D341Med (cell line): ENCODE measurements at regions not wholly inside any gene's neighbourhood (a gene's known extent, or its start where the extent isn't known, plus 50 kb on each side); places are given as distances from the start of the nearest gene placed in this dataset.

Source experiments
- DNase-seq: peaks from one replicate; pipeline ENCODE4 v3.0.0; 2012; ENCODE audit warnings: low spot score

- DNase-seq, result no peak
These were observed 646.9 kb upstream of the ZP4 start for GRCh38 chr1:238537641-238538040.

DNA sequence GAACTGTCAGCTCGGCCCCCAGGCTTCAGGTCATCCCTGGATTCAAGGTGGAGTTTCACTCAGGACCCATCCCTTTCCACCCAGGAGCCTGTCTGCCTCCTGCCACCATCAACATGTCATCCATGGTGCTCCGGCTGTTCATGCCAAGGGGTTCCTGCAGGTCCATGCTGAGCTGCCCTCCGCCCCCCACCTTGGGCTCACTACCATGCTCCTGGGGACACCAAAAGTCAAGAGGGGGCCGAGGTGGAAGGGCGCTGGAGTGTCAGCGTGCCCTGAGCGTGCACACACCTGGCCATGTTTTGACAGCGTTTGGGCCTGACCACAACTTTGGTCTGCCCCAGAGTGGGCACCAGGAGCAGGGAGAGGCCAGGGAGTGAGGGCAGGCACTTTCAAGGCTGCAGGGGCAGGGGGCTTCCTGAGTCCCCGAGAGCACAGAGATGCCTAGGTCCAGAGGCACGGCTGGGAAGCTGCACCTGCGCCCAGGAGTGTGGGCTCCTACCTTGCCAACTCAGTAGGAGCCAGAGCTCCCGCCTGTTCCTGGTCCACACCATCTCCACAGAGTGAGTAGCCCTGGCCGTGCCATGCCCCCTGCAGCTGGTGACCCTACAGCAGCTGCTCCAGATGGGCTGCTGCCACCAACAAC, 639.6 kb upstream of the ZP4 start:
- no peak for DNase-seq

DNA sequence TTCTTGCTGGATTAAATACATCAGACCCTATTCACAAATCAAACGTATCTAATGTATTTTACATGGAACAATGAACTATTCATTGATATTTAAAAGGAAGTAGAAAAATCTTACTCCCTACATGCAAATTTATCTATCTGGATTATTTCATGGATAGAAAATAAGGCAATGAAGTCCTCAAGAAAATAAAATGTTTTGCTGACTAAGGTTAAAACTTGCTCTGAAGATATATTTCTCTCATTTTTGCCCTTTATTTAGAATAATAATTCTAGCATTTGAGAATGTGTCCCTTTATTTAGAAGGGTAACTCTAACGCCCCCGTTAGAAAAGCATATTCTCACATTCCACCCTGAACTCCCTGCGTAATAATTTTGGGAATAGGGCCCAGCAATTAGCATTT, 627.0 kb upstream of the ZP4 start:
- no peak for DNase-seq

DNA sequence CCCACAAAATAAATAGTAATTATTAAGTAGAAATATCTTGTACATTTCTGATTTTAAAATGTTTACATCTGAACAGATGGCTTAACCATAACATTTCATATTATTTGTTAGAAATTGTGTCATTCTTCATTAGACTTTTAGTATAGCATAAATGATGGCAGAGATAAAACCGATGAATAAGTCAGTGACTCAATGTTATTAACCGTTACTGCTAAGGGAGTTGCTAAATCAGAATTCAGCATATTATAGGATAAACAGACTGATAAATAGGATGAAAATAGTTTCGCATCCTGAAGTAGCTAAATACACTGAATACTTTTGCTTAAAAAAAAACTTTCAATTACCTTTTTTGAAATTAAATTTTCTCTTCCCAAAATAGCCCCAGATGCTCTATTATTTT, 610.6 kb upstream of the ZP4 start:
- DNase-seq, result no peak

- no peak for DNase-seq
These were observed 608.3 kb upstream of the ZP4 start for GRCh38 chr1:238499021-238499420.

GRCh38 chr1:238492271-238492670, 601.5 kb upstream of the ZP4 start:
- DNase-seq, result no peak

- DNase-seq, result no peak
These were observed 600.5 kb upstream of the ZP4 start for GRCh38 chr1:238491265-238491664.

- DNase-seq, result no peak
These were observed 598.3 kb upstream of the ZP4 start for GRCh38 chr1:238489006-238489405.

DNA sequence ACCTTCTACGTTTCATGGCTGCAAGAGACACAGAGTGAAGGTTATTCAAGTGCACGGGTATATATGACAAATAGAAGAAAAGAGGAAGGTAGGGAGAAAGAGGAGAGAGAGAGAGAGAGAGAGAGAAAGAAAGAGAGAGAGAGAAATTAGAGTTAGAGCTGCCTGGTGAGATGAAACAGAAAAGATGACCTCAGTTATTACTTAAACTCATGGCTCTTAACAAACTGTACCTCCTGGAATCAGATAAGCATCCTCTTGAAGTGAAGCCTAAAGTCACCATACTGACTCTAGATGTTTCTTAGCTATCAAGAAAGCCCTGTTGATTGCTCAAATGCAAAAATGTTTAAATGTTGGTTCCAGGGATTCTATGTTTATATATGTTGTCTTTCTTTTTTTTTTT, 597.7 kb upstream of the ZP4 start:
- DNase-seq, result no peak

DNA sequence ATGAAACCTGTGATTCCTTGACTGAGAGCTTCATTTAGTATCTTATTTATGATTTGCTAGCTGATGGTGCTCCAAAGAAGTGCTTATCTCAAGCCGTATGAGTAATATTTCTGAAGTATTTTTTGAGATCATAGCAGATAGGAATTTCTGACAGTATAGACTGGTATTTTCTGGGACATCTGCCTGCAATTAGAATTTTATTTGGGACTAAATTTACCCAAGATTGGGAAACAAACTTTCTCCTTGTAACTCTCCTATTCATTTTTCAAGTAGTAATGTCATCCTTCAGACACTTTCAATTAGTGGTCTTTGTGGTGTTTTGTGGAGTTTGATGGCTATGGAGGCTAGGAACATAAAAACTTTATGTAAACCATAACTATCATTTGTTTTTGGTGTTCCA, 597.2 kb upstream of the ZP4 start:
- no peak for DNase-seq

GRCh38 chr1:238485912-238486209, 595.1 kb upstream of the ZP4 start:
- DNase-seq, result no peak

DNA sequence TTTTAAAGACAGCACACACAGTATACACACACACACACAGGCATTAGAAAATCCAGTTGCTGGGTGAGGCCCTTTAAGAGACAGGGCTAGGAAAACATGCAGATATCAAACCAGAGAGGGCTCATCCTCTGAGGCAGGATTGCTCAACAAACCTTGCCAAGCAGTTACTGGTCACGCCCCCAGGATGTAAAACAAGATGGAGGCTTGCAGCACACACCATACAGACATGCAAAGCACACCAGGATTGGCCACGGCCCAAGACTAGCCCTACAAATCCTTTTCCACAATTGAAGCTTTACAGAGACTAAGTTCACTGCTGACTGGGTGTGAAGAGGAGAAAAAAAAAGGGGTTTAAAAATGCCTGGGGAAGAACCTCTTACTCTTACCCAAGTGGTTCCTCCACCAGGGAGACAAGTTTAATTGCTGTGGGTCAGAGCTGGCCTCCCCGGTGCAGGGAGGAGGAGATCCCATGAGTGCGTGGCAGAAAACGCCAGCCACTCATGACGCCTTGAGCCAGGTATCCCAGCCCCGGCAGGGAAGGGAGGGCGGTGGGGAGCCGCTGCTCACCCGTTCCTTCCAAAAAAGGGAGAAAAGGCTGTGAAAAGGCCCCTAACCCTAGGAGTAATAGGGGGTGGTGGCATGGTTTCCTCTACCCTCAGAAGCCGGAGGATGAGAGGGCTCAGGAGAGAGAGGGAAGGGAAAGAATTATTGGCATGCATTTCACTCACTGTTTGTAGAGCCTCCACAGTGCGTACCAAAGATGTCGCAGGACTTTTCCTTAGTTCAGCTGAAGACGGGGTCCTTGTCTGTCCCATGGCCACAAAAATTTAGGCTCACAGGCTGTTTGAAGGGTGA, 594.6 kb upstream of the ZP4 start:
- DNase-seq, result peak; percentile 15

- no peak for DNase-seq
These were observed 593.4 kb upstream of the ZP4 start for GRCh38 chr1:238484121-238484520.

DNA sequence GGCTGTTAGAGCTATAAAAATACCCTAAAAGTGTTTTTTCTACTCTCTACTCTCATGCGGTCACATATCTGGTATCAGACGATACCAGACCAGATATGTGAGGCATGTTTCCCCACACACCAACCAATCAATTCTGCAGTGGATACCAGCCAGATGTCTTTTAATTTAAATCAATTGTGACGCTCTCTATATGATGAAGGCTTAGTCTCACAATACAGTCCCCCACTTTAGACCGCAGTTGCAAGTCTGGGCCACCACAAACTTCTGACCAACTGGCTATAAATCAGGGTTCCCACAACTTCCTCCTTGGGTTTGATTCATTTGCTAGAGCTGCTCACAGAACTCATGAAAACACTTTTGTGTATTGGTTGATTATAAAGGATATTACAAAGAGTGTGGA, 586.1 kb upstream of the ZP4 start:
- DNase-seq, result no peak

GRCh38 chr1:238475712-238476111, 585.0 kb upstream of the ZP4 start:
- no peak for DNase-seq

GRCh38 chr1:238474263-238474662, 583.5 kb upstream of the ZP4 start:
- peak; percentile 53 for DNase-seq

DNA sequence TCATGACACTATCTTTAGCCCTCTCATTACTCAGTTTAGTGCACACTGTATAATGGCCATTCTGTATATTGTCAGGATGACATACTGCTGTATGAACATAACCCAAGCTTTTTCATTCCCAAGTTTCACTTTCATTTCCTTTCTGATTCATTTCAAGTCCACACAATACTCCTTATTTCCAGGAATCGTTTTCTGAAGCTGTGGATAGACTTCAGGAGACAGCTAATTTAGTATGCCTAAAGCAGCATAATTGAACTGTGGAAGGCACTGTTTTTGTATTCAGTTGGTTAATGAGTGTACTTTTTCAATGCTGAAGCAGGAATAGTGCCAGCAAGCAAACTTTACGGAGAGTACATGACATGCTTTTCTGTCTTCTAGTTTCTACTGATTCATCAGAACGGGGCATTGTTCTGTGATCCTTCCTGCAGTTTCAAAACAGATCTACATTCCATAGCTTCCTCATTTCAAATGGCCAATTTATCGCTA, 578.5 kb upstream of the ZP4 start:
- DNase-seq, result no peak

GRCh38 chr1:238468068-238468467, 577.3 kb upstream of the ZP4 start:
- DNase-seq, result no peak

- no peak for DNase-seq
These were observed 575.7 kb upstream of the ZP4 start for GRCh38 chr1:238466459-238466858.

- no peak for DNase-seq
These were observed 574.7 kb upstream of the ZP4 start for GRCh38 chr1:238465449-238465848.

GRCh38 chr1:238458899-238459298, 568.2 kb upstream of the ZP4 start:
- DNase-seq, result no peak

DNA sequence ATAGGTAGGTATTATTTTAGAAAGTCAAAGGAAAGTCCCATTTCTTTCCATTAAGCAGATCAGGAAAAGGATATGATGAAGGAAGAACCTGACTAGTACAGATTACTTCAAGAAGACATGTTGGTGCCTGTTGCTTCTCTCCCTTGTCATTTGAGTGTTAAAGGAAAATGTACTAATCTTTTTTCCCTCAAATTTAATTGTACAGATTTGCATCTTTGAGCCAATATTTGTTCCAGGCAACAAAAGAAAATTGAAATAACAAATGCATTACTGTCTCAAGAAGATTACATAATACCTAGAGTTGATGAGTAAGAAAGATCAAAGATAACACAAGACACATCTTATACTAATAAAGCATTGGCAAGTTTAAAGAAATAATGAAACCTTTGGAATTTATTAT, 566.9 kb upstream of the ZP4 start:
- no peak for DNase-seq

DNA sequence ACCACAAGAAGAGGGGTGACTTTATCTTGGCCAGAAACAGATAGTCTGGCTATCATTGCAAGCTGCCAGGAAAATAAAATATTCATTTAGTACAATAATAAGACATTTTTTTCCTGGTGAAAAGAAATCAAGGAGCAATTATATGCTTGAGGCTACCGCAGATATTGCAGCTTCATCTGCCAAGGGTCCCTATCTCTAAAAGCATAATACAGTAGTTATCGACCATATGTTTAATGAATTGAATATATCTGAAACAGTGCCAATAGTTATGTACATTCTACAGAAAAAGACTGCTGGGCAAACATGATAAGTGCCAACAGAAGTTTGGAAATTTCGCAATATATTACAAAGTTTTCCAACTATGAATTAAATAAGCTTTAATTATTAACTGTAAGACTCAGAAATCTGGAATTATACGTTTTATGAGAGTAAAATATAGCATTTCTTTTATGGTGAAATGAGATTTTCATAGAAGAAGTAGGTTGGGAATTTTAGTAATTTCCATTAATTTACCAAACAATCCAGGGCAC, 561.1 kb upstream of the ZP4 start:
- DNase-seq, result no peak

GRCh38 chr1:238450976-238451375, 560.3 kb upstream of the ZP4 start:
- DNase-seq, result no peak
